NCI-H187 (cell line): ENCODE measurements at regions not wholly inside any gene's neighbourhood (a gene's known extent, or its start where the extent isn't known, plus 50 kb on each side); places are given as distances from the start of the nearest gene placed in this dataset.

Experiments used
- DNase-seq, 2 experiments: peaks; one replicate each; lab custom pipeline; 2025; lab: John Stamatoyannopoulos, UW

DNA sequence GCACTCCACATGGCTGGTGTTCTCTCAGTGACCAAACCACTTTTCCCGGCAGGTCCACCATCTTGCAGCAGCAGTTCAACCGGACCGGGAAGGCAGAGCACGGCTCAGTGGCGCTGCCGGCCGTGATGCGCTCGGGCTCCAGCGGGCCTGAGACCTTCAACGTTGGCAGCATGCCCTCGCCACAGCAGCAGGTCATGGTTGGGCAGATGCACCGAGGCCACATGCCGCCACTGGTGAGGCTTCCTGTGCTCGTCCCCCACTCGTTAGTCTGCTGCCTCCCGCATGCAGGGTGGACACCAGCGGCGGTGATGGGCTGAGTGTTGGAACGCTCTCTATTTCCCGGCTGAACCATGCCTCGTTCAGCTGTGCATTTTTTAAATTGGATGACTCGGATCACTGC, 344.9 kb upstream of the TPM1 start:
- no peak for DNase-seq

GRCh38 chr15:62698646-62699045, 343.9 kb upstream of the TPM1 start:
- no peak for DNase-seq

DNA sequence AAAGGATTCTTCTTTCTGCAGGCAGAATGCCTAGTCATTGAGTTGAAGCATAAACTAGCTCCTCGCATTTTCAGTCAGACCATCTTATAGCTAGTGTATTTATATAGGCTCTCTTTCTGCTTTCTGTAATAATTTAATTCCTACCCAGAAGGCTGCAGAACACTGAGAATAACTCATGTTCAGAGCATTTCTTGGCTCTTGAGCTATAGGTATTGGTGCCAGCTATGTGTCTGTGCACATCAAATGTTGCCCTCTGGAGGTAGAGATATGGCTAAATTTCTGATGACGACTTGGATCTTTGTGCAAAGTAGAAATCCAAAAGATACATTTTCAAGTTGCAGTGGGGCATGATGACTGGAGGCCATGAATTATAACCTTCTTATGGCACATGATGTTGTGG, 336.2 kb upstream of the TPM1 start:
- DNase-seq, result no peak

DNA sequence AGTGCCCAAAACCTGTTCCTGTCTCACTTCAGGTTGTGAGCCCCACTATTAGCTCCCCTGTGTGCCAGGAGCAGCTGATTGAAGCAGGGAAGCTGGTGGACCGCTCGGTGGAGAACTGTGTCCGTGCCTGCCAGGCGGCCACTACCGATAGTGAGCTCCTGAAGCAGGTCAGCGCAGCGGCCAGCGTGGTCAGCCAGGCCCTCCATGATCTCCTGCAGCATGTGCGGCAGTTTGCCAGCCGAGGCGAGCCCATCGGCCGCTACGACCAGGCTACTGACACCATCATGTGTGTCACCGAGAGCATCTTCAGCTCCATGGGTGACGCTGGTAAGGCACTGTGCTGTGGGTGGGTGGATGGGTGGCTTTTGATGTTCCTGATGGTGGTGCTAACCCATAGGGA, 334.1 kb upstream of the TPM1 start:
- no peak for DNase-seq

GRCh38 chr15:62709261-62709660, 333.3 kb upstream of the TPM1 start:
- no peak for DNase-seq

DNA sequence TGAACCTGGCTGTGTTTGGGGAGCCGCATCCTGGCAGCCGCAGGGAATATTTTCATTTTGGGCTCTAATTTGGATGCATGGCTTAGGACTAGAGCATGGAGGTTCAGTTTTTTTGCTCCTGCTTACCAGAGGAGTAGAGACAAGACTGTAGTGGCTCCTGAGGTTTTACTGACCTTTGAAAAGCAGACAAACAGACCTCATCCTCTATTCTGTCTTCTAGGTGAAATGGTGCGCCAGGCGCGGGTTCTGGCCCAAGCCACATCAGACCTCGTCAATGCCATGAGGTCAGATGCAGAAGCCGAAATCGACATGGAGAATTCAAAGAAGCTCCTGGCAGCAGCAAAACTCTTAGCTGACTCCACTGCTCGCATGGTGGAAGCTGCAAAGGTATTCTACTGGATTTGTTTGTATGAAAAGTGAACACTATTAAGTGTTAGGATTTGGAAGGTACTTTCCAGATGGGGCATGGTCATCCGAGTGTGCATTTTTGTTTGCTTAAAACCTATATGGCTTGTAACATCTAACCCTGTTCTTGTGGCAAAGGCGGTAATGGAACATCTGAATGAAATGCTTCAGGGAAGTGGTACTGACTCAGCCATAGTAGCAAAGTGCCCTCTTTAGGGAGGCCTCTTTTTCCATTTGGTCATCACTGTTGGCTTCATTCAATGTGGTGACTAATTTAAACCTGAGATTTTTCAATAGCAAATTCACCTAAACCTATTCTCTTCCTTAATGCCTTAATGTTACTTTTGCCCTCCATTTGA, 330.7 kb upstream of the TPM1 start:
- DNase-seq, result no peak

GRCh38 chr15:62712455-62712839, 330.1 kb upstream of the TPM1 start:
- DNase-seq, result no peak

DNA sequence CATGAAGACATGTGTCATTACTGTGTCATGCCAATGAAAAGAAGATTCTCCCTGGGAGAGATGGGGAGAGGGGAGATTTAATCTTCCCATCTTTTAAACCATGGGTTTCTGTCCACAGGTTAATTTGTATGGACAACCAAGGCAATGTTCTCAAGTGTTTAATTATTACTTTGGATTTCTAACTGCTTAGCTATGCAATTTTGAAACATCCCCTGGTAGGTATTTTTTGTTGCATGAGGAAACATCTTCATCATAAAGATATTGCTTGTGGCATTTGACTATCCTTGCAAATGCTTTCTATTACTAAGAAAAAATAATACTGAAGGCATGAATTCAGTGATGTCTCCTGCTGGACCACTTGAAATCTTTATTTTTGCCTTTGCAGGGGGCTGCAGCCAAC, 326.6 kb upstream of the TPM1 start:
- no peak for DNase-seq

- DNase-seq, result no peak
Measured at GRCh38 chr15:62717496-62717895, 325.1 kb upstream of the TPM1 start.

GRCh38 chr15:62719316-62719715, 323.2 kb upstream of the TPM1 start:
- no peak for DNase-seq

GRCh38 chr15:62722237-62722636, 320.3 kb upstream of the TPM1 start:
- no peak for DNase-seq

- DNase-seq, result no peak
Measured at GRCh38 chr15:62726461-62726860, 316.1 kb upstream of the TPM1 start.

DNA sequence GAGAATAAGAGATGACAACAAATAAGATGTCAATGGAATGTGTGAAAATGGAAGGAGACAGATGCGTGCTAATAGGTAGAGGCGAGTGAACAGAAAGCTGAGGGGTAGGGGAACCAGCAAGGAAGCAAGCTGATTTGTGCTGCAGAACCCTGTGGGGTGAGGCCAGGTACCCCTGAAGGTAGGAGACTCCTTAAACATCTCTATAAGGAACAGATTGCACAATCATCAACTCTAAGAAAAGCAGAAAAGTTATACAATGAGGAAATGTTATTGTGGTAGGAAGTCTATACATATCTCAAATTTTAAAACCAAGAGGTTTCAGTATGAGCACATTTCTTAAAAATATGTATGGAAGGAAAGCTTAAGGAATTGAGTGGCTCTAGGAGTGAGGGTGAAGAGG, 315.0 kb upstream of the TPM1 start:
- no peak for DNase-seq

DNA sequence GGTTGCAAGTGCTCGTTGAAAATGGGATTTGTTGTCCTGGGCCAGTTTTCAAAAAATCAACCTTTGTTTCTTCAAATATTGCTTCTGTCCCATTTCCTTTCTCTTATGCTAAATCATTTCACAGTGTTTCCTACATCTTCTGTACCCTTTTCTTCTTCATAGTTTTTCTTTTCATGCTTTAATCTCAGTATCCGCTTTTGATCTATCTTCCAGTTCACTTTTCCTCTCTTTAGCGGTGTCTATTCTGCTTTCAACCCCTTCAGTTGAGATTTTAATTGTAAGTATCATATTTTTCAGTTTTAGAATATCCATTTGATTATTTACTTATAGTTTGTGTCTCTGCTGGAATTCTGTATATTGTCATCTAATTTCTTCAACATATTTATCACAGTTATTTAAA, 311.7 kb upstream of the TPM1 start:
- DNase-seq, result no peak

- DNase-seq, result no peak
Measured at GRCh38 chr15:62732078-62732477, 310.5 kb upstream of the TPM1 start.

GRCh38 chr15:62734706-62735105, 307.8 kb upstream of the TPM1 start:
- DNase-seq, result no peak

DNA sequence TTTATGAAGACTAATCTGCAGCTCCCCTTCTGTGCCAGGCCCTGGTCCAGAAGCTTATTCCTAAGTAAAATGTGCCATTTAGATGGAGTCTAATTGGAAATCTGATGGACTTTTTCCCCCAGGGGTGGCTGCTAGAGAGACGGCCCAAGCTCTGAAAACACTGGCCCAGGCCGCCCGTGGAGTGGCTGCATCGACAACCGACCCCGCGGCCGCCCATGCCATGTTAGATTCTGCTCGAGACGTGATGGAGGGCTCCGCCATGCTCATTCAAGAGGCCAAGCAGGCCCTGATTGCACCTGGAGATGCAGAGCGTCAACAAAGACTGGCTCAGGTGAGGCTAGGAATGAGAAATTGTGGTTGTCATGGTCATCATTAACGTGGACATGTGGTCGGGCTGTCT, 305.8 kb upstream of the TPM1 start:
- no peak for DNase-seq

- DNase-seq, result no peak
Measured at GRCh38 chr15:62737551-62737950, 305.0 kb upstream of the TPM1 start.

DNA sequence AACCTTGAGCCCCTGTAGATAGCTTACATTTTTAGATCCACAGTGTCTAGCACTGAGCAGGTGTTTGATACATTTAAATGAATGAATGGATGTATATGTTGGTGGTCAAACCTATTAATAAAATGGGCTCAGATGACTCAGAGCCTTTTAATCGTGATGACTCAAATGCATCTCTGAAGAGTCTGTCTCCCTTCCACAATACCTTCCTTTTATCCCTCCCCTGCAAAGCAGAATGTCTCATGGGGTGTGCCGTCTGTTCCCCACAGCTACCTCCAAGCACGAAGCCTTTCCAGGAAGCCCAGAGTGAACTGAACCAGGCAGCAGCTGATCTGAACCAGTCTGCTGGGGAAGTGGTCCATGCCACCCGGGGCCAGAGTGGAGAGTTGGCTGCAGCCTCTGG, 303.5 kb upstream of the TPM1 start:
- DNase-seq, result no peak

GRCh38 chr15:62739507-62739906, 303.0 kb upstream of the TPM1 start:
- DNase-seq, result no peak

GRCh38 chr15:62740141-62741004, 302.2 kb upstream of the TPM1 start:
- no peak for DNase-seq

DNA sequence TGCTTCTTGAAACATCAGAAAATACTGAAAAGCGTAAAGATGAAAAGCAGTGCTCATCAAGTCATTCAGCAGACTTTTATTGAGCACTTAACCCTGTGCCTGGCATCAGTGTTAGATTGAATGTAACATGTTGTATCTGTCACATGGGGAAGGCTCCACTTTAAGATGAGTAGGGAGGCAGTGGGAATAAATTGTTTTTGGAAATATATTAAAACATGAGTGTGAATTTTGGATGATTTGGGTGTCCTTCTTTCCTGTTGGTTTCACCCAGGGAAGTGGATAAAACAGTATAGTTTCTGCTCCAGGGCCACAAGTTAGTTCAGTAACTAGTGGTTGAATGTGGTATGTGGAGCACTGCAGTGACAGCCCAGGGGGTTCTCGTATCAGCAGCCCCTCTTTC, 301.4 kb upstream of the TPM1 start:
- no peak for DNase-seq

DNA sequence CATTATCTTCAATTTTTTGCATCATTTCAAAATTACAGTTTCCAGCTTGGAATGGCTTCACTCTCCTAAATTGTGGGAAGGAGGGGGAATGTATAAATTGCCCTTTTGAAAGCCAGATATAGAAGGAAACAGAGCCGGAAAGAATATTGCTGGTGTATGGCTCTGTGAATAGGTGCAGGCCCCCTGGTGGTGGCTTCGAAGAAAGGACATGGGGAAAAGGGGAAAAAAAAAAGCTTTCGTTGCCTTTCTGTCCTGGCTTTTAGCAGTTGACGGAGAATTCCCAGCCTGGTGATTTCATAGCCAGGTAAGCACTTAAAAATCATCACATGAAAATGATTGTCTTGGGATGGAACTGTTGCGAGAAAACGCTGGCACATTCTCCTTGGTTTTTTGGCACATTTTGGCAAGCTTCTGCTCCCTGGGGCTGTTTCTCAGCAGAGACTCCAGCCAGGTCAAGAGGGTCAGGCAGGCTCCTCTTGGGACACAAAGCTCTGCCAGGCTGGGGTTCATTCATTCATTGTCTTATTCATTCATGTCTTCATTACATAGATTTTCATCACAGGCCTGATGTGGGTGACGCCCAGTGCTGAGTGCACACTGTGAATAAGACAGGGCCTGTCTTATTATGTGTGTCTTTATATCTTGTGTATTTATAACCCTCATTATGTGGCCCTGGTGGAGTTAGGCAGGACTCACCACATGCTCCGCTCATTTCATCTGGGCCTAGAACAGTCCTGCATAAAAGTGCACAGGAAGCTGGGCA, 300.0 kb upstream of the TPM1 start:
- peak in 1 of 2 experiments; percentile 4 for DNase-seq
